Femur (tissue), 1 donor: ENCODE measurements at regions not wholly inside any gene's neighbourhood (a gene's known extent, or its start where the extent isn't known, plus 50 kb on each side); places are given as distances from the start of the nearest gene placed in this dataset.
"Not testable (repeated sequence)": the region's sequence is repeated elsewhere in the genome, so short reads cannot be mapped to it uniquely, and the experiment has no call there.

ENCODE experiments used
- DNase-seq: peaks from one replicate; pipeline ENCODE4 v3.0.0-alpha.2; 2017

DNA sequence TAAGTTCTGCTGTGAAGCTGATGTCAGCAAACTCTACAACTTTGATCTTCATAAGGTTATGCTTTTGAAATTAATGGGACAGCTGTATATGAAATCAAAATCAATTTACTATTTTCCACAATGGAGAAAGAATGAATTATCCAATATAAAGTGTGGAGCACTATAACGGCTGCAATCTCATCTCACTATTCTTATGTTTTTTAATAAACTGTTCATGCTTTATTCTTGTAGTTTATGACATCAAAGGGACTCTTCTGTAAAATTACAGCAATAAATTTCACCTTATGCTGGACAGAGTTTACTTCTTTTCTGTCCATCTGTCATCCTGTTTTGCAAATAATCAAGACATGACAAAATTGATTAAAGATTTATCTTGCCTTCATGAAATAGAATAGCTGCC, 192.5 kb downstream of the TECRL start:
- DNase-seq: no peak

DNA sequence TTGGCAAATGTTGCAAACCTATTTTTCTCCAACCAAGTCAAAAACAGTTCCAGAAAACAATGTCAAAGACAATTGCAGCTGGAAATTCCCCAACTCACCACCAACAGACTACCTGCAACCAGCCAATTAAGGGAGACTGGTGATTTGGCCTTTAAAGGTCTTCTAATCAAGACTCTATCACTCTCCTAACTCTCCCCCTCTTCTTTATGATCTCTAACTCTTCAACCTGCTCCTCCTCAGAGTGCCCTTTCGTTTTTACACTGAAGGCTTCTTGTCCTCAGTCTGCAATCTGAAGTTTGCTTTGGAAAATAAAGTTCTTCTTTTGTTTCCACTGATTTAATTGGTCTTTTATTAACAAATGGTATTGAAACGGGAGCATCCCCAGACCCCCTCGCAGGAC, 203.9 kb downstream of the TECRL start:
- DNase-seq: no peak

DNA sequence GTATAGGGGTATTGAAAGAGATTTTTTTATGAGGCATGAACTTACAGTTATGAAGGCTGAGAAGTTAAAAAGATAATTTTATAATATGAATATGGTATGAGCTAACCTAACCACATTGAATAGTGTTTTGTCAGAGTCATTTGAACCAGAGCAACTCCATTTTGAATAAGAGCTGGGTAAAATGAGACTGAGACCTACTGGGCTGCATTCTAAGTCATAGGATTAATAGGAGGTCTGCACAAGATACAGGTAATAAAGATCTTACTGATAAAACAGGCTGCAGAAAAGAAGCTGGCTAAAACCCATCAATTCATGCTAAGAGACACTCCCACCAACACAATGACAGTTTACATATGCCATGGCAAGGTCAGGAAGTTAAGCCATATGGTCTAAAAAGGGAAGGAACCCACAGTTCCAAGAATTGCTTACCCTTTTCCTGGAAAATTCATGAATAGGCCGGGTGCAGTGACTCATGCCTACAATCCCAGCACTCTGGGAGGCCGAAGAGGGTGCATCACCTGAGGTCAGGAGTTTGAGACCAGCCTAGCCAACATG, 209.2 kb downstream of the TECRL start:
- DNase-seq: no peak

DNA sequence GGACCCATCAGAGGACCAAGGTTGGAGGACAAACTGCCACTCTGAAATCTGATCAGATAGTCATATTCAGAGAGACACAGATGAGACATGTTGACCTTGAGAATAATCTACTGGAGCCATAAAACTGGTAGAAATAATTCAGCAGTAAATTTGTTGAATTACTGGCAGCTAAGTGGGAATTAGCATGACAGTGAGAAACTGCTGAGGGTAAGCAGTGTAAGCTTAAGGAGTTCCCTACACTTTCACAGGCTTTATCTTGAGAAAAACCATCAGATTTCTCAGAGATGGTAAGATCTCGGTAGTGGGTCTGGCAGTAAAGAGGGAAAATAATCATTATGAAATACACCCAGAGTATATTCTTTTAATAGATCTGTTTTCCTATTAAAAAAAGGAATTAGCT, 213.7 kb downstream of the TECRL start:
- no peak for DNase-seq

DNA sequence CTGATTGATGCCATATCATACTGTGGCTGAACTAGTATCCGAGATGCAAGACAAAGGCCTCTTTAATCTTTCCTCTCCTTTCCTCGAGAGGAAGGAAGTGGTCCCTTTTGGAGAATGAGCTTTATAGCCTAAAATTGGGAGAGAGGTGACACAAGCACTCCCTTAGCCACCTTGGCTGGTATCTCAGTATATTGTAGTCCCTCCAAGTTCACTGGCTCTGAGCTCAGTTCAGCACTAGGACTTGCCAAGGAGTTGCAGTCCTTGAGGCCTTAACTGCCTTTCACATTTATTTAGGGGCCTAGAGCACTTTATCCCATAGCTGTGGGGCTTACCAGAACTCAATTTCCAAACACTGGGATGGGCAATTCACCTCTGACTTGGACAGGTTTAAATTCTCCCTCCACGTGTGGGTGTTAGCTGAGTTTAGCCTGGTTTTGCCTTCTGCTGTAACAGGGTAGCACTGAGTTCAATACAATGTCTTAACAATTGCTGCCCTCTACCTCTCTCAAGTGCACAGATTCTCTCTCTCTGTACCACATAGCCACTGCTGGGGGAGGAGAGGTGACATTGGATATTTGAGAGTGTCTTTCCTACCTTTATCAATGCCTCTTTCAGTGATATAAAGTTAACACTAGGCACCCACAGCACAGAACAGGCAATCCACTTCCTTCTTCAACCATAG, 216.4 kb downstream of the TECRL start:
- no peak for DNase-seq

DNA sequence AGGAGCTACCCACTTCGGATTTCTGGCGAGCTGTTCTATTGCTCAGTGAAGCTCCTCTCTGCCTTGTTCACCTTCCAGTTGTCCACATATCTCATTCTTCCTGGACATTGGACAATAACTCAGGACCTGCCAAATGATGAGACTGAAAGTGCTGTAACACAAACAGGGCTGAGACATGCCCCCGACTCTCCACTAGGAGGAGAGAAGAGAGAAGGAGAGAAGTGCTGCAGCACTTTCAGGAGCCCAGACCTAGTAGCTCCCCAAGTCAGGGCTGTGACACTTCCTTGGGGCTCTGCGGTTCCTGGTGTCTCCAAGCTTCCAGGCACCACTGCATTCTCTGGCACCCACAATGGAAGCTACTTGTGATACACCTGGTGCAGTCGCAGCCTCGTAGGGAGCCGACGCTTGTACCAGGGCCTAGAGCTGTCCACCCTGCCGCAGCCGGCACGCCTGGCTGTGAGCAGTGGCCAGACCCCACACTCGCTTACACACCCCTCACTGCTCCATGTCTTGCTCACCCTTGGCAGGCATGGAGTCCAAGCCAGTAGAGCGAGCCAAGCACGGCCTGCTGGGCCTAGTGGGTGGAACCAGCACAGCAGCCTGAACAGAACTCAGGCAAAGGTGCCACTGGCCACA, 234.9 kb downstream of the TECRL start:
- DNase-seq: no peak

DNA sequence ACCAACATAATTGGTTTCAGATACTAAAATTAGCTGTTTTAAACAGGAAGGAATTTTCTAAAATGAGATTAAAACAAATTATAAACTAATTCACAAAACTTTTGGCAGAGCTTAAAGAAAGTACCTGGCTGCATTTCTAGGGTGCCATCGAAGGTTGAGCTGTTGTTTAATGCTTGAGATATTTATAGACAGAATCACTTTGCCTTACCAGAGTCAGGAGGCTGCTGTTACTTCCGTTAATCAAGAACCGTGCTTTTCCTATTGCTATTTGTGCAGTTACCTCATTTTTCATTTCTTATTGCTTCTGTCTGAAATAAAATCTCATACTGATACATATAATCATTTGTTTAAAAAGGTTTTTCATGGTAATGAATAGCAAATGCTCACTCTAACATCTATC, 242.9 kb downstream of the TECRL start:
- DNase-seq: no peak

DNA sequence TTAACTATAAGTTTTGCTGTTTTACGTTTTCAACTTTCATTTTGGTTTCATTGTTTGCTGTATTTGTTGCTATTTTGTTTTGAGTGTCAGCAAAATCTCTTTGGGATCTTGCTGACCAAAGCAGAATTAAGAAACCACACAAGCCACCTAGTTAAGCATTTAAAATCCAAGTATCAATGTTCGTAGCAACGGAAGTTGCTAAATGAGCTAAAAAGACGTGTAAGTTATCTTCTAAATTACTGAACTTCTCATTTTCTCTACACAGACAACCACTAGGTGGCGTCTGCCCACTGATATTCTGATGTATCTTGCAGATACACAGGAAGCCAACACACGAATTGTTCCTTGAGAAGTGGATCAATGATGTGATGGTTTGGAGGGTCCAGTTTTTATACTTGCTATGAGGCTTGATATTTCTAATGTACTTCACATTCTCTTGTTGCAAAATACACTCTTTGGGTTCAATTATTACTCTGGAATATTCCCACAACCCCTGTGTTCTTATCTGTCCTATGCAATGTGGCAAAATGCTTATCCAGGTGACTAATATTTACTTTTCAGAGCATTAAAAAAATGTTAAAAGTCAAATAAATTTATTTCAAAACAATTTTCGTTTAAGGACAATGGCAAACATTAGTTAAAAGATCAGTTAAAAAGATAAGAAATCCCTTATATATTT, 250.5 kb downstream of the TECRL start:
- DNase-seq: peak; percentile 60

DNA sequence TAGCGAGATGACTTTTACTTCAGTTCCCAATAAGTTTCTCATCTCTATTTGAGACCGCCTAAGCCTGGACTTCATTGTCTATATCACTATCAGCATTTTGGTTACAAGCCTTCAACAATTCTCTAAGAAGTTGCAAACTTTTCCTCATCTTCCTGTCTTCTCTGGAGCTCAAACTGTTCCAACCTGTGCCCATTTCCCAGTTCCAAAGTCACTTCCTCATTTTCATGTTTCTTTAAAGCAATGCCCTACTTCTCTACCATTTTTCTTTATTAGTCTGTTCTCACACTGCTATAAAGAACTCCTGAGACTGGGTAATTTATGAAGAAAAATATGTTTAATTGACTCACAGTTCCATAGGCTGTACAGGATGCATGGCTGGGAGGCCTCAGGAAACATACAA, 251.9 kb downstream of the TECRL start:
- no peak for DNase-seq

DNA sequence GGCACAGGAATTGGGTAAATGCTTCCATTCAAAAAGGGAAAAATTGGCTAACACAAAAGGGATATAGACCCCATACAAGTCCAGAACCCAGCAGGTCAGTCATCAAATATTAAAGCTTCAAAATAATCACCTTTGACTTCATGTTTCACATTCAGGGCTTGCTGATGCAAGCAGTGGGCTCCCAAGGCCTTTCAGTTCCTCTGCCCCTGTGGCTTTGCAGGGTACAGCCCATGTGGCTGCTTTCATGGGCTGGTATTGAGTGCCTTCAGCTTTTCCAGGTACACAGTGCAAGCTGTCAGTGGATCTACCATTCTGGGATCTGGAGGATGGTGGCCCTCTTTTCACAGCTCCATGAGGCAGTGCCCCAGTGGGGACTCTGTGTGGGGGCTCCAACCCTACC, 253.0 kb downstream of the TECRL start:
- DNase-seq: no peak

DNA sequence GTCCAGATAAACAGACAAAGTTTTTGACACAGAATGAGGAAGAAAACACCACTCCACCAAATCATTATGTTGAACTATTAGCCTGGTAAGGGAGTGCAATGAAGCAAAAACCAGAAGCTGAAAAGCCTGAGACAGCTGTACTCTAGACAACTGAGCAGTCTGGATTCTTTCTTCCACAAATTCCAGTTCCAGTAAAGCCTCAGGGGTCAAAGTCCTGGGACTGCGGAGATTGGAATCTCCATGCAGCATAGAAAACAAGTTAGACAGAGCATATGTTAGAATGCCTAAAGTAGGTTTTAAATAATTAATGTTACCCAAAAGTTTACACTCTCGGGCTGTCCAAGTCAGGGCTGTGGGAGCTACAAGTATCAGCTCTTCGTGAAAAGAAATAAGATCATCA, 263.2 kb downstream of the TECRL start:
- no peak for DNase-seq

DNA sequence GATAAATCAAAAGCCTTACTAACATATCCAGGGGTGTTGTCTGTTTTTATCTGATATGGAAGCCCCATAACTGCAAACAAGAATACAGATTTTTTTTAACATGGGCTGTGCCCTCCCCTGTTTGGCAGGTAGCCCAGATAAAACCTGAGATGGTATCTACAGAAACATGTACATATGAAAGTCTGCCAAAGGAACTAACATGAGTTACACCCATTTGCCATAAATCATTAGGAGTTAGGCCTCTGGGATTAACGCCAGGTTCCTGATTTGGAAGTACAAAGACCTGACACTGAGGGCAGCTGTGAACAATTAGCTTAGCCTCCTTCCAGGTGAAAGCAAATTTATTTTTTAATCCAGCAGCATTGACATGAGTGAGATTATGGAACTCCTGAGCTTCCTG, 264.3 kb downstream of the TECRL start:
- DNase-seq: no peak

DNA sequence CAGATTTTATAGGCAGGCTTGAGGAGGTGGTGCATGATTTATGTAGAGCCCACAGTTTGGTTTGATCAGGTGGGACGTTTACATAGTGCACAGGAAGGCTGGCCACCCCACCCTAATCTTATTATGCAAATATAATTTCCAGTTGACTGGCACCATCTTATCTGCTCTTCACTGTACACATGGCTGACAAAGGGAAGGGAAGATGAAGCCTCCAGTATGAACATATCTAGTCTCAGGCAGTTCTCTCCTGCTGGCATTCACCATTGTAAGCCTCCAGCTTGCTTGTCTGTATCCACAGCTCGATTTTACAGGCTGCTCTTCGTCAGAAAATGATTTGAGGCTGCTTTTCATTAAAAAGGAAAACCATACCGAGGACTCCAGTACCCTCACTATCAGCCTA, 278.3 kb downstream of the TECRL start:
- no peak for DNase-seq

DNA sequence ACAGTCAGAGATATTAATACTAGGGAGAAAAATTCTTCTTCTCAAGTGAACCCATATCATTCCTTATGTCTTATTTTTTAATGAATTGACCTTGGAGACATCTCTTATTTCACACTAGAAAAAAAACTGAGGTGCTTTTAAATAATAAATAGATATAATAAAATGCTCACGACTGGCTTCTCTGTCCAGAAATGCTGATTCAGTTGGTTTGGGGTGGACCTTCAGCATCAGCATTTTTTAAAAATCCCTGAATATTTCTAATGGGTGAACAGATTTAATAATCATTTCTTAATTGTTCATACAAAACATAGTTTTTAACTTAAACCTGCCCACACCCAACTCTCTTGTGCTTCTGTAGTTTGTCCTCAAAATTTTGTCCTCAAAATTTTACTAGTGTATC, 283.9 kb downstream of the TECRL start:
- DNase-seq: no peak

DNA sequence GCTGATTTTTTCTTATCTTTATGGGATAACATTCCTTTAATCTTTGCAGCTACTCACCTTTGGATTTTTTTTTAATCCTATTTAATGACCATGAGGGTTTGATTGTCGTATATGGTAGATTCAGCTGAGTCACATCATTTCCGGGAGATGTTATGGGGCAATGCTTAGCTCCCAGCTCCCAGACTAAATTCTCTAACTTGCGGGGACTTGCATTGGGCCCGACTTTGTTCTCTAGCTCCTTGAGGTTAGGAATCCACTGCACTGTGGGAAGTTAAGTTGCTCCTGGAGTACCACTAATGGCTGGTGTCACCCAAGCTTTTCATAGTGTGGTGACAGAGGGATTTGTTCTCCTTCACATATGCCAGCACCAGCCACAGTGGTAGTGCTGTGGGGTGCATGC, 287.4 kb downstream of the TECRL start:
- DNase-seq: no peak

DNA sequence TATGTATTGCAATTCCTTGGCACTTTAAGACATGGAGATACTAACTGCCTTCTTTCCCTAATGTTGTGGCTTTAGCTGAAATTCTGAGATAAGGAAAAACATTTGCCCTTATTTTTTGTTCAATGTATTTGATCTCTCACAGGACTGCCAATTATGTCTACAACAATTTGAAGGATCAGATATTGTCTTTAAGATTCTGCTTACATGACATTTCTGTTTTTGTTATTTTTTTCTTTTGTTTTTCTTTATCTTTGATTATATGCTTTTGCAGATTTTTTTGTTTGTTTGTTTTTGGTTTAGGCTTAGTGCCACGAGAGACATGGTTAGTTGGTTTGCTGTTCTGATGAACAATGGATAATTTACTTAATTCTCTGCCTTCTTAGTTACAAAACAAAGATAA, 303.3 kb downstream of the TECRL start:
- DNase-seq: no peak

DNA sequence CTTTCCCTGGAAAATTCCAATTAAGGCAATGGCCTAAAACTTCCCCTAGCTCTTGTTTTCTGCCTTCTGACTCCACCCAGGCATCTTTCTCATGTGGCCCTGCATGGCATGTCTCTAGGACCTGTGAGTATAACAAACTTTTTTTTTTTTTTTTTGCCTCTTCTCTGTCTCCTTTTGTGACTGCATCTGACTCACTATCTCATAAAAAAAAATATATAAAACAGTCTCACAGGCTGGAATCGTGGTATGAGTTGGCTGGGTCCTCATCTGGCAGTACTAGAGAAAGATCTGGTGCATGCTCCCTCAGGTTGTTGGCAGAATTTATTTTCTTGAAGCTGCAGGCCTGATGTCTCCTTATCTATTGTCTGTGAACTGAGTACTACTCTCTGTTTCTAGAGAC, 313.9 kb downstream of the TECRL start:
- DNase-seq: no peak

DNA sequence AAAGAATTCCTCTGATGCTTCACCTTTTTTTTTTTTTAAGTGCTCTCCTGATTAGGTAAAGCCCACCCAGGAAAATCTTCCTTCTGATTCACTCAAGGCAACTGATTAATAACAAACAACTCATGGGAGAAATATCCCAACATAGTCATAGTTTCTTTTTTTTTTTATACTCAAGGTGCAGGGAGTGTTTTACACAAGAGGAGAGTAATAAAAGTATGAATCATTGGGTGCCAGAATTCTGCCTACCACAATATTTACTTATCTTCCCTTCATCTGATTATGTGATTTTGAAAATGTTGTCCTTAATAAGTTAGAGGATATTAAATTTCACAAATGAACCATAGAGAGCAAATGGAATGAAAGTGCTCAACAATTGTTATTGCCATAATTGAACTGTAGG, 329.9 kb downstream of the TECRL start:
- no peak for DNase-seq

DNA sequence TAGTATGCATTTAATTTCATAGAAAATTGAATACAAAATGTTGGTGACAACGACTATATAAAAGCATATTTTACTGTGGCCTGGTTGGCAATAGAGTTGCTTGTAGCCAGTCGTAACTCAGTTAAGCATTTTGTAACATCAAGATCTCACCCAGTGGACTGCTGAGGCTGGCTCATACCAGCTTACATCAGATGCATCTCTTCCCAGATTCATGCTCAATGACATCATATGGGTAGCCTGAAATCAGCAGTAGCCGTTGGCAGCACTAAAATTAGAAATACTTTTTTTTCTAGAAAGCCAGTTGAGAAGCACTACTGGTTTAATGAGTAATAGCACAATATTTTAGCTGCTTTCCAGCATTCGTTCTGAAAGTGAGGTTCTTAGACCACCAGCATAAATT, 341.2 kb downstream of the TECRL start:
- no peak for DNase-seq

DNA sequence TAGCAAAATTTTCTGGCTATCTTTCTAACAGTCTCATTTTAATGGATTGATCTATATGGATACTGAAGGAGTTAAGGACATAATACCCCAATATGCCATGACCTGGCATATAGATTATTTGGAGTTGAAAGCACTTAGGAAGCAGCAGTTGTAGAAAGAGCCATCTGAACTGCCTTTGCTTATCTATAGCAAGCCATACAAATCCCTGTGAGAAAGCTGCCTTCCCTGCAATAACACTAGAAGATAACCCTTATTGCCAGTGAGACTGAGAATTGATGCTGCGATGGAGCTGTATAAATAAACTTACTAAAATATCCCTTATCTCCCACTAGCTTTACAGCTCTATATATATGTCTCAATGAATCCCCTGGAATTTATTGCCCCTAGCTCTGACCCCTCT, 346.3 kb downstream of the TECRL start:
- no peak for DNase-seq

DNA sequence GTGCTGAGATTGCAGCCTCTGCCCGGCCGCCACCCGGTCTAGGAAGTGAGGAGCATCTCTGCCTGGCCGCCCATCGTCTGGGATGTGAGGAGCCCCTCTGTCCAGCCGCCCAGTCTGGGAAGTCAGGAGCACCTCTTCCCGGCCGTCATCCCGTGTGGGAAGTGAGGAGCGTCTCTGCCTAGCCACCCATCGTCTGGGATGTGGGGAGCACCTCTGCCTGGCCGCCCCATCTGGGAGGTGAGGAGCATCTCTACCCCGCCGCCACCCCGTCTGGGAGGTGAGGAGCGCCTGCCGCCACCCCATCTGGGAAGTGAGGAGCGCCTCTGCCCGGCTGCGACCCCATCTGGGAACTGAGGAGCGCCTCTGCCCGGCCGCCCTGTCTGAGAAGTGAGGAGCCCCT, 372.2 kb downstream of the TECRL start:
- not testable (repeated sequence) for DNase-seq

DNA sequence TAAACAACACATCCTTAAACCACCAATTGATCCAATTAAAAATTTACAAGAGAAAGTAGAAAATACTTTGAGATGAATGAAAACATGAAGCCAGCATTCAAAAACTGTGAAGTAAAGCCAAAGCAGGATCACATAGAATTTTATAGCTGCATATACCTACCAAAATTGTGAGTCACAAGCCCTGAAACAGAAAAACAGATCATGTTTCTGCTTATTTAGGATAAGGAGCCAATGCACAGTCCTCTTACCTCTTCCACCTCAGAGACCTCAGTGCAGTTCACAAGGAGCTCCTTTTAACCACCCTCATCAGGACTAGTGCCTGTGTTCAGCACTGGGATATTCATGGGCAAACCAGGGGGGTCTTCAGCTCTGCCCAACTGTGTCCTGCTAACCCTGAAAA, 386.7 kb downstream of the TECRL start:
- DNase-seq: no peak

DNA sequence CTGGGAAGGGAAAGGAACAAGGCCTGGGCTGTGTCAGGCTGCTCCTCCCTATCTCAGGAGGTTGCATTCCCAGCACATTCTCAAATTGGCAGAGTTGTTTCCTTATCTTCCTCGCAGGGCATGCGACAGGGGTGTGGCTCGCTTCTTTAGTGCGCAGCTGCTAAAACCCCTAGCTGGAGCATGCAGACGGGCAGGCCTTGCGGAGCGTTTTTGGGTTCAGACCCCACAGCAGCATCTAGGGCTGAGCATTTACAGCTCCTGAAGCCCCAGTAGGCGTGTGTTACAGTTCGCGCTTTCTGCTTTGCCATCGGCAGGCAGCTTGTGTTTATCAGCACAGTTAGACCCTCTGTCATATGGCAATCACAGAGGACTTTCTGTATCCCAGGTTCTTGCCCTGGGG, 392.4 kb downstream of the TECRL start:
- DNase-seq: no peak

DNA sequence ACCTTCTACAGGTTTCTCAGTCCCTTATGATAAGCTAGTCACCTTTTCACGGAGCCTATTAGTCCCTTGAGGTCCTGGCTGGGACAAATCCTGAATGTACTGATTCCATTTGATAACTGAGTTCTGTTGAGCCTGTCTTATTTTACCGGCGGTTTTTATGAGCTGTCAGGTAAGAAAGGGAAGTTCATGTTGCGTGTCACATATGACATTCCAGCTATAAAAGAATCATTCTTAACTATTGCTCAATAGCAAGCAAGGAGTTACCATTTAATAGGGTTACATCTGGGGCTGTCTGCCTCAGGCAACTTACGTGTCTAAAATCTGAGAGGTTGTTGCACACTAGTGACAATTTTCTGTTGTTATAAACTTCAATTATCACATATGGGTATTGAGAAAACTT, 394.6 kb downstream of the TECRL start:
- no peak for DNase-seq
